ENCODE measurements at regions not wholly inside any gene's neighbourhood (a gene's known extent, or its start where the extent isn't known, plus 50 kb on each side); places are given as distances from the start of the nearest gene placed in this dataset.

- DNase-seq (no peak), ATAC-seq (no peak), FAIRE-seq (no peak)
- no peak for TF ChIP-seq CTCF (IDR thresholded peaks at IDR 0.05)
- Histone ChIP-seq H3K9me3 (no peaks in the 10 kb centered on the region), H3K27ac (no peak overlapping the region), H3K4me3 (no peak overlapping the region), H3K27me3 (no peaks in the 10 kb centered on the region), H3K4me1 (peaks cover 0 to 7% (median 0%) of the 10 kb centered on the region in 3 donors), H3K36me3 (no peaks in the 10 kb centered on the region)
- 53 to 56% methylated on average over 4 of the region's 4 CpGs for WGBS, 2 donors
- intact Hi-C loops (cut with DNase I), result no loop called here
Observed at GRCh38 chr7:96591159-96591899, 118.3 kb downstream of the SEM1 start.

GRCh38 chr7:96589038-96589437 lies 120.6 kb downstream of the SEM1 start:
- TF ChIP-seq CTCF (IDR thresholded peaks at IDR 0.05), result no peak
- DNase-seq (no peak), ATAC-seq (no peak), FAIRE-seq (no peak)
- 81 to 83% methylated on average over 5 of the region's 5 CpGs for WGBS, 2 donors
- Histone ChIP-seq H3K27ac (no peak overlapping the region), H3K9me3 (no peaks in the 10 kb centered on the region), H3K27me3 (no peaks in the 10 kb centered on the region), H3K4me3 (no peak overlapping the region), H3K36me3 (no peaks in the 10 kb centered on the region), H3K4me1 (no peaks in the 10 kb centered on the region)
- intact Hi-C loops (cut with DNase I), result no loop called here

GRCh38 chr7:96579119-96579518 lies 130.5 kb downstream of the SEM1 start:
- DNase-seq, result no peak
- no peaks in the 10 kb centered on the region for H3K36me3 ChIP-seq
- intact Hi-C loops (cut with DNase I), result no loop called here
- H3K9me3 ChIP-seq, result peaks cover 0 to 2% (median 0%) of the 10 kb centered on the region in 4 donors
- FAIRE-seq, result no peak
- H3K27ac ChIP-seq, result no peak overlapping the region
- no peaks in the 10 kb centered on the region for H3K4me1 ChIP-seq
- ATAC-seq, result no peak
- no peaks in the 10 kb centered on the region for H3K27me3 ChIP-seq
- no peak for TF ChIP-seq CTCF (IDR thresholded peaks at IDR 0.05)
- H3K4me3 ChIP-seq, result no peak overlapping the region

GRCh38 chr7:96578606-96579005 lies 131.0 kb downstream of the SEM1 start:
- no peak for FAIRE-seq

More at GRCh38 chr7:96578606-96579005, 131.0 kb downstream of the SEM1 start:
- intact Hi-C loops (cut with DNase I), result no loop called here
- H3K27me3 ChIP-seq, result no peaks in the 10 kb centered on the region
- H3K9me3 ChIP-seq, result peaks cover 0 to 2% (median 0%) of the 10 kb centered on the region in 4 donors
- no peaks in the 10 kb centered on the region for H3K36me3 ChIP-seq
- no peaks in the 10 kb centered on the region for H3K4me1 ChIP-seq
- no peak for ATAC-seq
- H3K27ac ChIP-seq, result no peak overlapping the region
- no peak for TF ChIP-seq CTCF (IDR thresholded peaks at IDR 0.05)
- no peak for DNase-seq
- no peak overlapping the region for H3K4me3 ChIP-seq

All from pancreas (tissue), 10 donors.